MM.1S (cell line): ENCODE measurements at regions not wholly inside any gene's neighbourhood (a gene's known extent, or its start where the extent isn't known, plus 50 kb on each side); places are given as distances from the start of the nearest gene placed in this dataset.

Experiments
- EZH2 ChIP-seq: fragments of 300-600 bp; sonication (generic); optimal IDR thresholded peaks from 2 replicates; pipeline ENCODE3; 2017; ENCODE audit warnings: low read depth, mild to moderate bottlenecking, antibody characterized with exemption, low read length, mixed read lengths
- TF ChIP-seq, protein P1 (sequence below): fragments of 300-600 bp; sonication (generic); IDR thresholded peaks from 2 replicates; pipeline ENCODE4 v1.5.1; 2016; ENCODE audit warnings: antibody characterized with exemption, low read length, mixed read lengths

DNA sequence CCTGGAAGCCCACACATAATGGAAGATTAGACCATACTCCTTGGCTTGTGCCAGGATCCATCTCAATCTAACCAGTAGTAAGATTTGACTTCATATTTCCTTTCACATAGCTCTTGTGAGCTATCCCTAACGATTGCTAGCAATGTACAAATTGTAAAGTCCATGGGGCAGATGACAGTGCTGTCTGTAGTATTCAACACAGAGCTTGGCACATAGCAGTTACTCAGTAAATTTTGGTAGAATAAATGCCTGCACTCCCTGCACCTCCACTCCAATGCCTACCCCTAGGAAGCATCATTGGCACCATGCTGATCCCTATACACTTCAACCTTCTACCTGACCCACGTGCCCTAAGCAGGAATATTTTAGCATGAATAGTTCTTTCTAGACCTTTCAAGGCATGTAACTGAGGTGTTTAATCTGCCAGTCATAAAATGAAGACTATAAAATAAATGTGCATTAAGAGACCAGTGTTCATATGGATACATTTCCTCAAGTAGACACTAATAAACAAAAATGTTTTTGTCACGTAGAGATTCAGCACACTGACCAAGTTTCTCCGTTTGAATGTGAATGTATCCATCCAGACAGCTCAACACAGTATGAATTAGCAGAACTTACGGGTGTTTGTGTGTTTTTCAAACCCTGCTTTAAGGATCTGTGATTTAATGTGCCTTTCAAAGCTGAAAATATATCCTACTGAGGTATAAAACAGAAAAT lies 98.8 kb downstream of the BMP4 start:
- TF ChIP-seq, protein P1, sequence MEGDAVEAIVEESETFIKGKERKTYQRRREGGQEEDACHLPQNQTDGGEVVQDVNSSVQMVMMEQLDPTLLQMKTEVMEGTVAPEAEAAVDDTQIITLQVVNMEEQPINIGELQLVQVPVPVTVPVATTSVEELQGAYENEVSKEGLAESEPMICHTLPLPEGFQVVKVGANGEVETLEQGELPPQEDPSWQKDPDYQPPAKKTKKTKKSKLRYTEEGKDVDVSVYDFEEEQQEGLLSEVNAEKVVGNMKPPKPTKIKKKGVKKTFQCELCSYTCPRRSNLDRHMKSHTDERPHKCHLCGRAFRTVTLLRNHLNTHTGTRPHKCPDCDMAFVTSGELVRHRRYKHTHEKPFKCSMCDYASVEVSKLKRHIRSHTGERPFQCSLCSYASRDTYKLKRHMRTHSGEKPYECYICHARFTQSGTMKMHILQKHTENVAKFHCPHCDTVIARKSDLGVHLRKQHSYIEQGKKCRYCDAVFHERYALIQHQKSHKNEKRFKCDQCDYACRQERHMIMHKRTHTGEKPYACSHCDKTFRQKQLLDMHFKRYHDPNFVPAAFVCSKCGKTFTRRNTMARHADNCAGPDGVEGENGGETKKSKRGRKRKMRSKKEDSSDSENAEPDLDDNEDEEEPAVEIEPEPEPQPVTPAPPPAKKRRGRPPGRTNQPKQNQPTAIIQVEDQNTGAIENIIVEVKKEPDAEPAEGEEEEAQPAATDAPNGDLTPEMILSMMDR = no peak
- TF ChIP-seq EZH2 = no peak
